ENCODE measurements at regions not wholly inside any gene's neighbourhood (a gene's known extent, or its start where the extent isn't known, plus 50 kb on each side); places are given as distances from the start of the nearest gene placed in this dataset.

GRCh38 chr1:222026280-222026679, 284.4 kb upstream of the DUSP10 start:
- H3K79me2 ChIP-seq (replicated peaks; ENCODE audit: insufficient read depth, low read length) = no peaks in the 10 kb centered on the region
- no peaks in the 10 kb centered on the region for H3K9me3 ChIP-seq (ENCODE audit: low read length)
- H3K27ac ChIP-seq (ENCODE audit: low read length) = no peak overlapping the region
- H3K4me2 ChIP-seq (ENCODE audit: low read length) = no peak overlapping the region
- no peak overlapping the region for H3K9ac ChIP-seq (ENCODE audit: low read length)
- TF ChIP-seq MXI1 (conservative IDR thresholded peaks at IDR 0.05; ENCODE audit: poor library complexity, severe bottlenecking) (no peak), POLR2AphosphoS5 (IDR thresholded peaks at IDR 0.05) (no peak), EZH2 (IDR thresholded peaks at IDR 0.05; ENCODE audit: borderline replicate concordance, insufficient read depth, low read length, poor library complexity, severe bottlenecking) (no peak), RAD21 (conservative IDR thresholded peaks at IDR 0.05) (no peak), CTCF (IDR thresholded peaks at IDR 0.05; ENCODE audit: poor library complexity, severe bottlenecking) (no peak), SMC3 (conservative IDR thresholded peaks at IDR 0.05; ENCODE audit: poor library complexity) (no peak), EP300 (conservative IDR thresholded peaks at IDR 0.05; ENCODE audit: poor library complexity, severe bottlenecking) (no peak), TAF1 (IDR thresholded peaks at IDR 0.05; ENCODE audit: low read depth) (no peak), REST (IDR thresholded peaks at IDR 0.05; ENCODE audit: borderline replicate concordance) (no peak)
- H3K36me3 ChIP-seq (ENCODE audit: insufficient read depth, low read length) = no peaks in the 10 kb centered on the region
- H3K4me3 ChIP-seq (ENCODE audit: low read length) = no peak overlapping the region
- H2AFZ ChIP-seq (ENCODE audit: low read depth, low read length) = no peak overlapping the region
- no peaks in the 10 kb centered on the region for H3K27me3 ChIP-seq (ENCODE audit: insufficient read depth, low read depth, low read length)
- H3F3A ChIP-seq (ENCODE audit: insufficient read depth, low read length, poor library complexity, severe bottlenecking) = no peaks in the 10 kb centered on the region
- H4K20me1 ChIP-seq (ENCODE audit: insufficient read depth) = no peaks in the 10 kb centered on the region
- H3K9me2 ChIP-seq (ENCODE audit: insufficient read depth, low read length) = no peaks in the 10 kb centered on the region

GRCh38 chr1:222023025-222023424, 281.1 kb upstream of the DUSP10 start:
- no peak for TF ChIP-seq SMC3 (conservative IDR thresholded peaks at IDR 0.05; ENCODE audit: poor library complexity)
- Histone ChIP-seq H3K9ac (ENCODE audit: low read length) (no peak overlapping the region), H3K27me3 (ENCODE audit: insufficient read depth, low read depth, low read length) (no peaks in the 10 kb centered on the region), H2AFZ (ENCODE audit: low read depth, low read length) (no peak overlapping the region), H3K36me3 (ENCODE audit: insufficient read depth, low read length) (no peaks in the 10 kb centered on the region), H3F3A (ENCODE audit: insufficient read depth, low read length, poor library complexity, severe bottlenecking) (no peaks in the 10 kb centered on the region), H3K27ac (ENCODE audit: low read length) (no peak overlapping the region), H3K9me2 (ENCODE audit: insufficient read depth, low read length) (no peaks in the 10 kb centered on the region), H3K4me3 (ENCODE audit: low read length) (no peak overlapping the region), H4K20me1 (ENCODE audit: insufficient read depth) (no peaks in the 10 kb centered on the region), H3K9me3 (ENCODE audit: low read length) (no peaks in the 10 kb centered on the region), H3K4me2 (ENCODE audit: low read length) (no peak overlapping the region), H3K79me2 (replicated peaks; ENCODE audit: insufficient read depth, low read length) (no peaks in the 10 kb centered on the region)

GRCh38 chr1:222021129-222021528, 279.2 kb upstream of the DUSP10 start:
- TF ChIP-seq EZH2 (IDR thresholded peaks at IDR 0.05; ENCODE audit: borderline replicate concordance, insufficient read depth, low read length, poor library complexity, severe bottlenecking) (no peak), RAD21 (conservative IDR thresholded peaks at IDR 0.05) (no peak), TAF1 (IDR thresholded peaks at IDR 0.05; ENCODE audit: low read depth) (no peak), CTCF (IDR thresholded peaks at IDR 0.05; ENCODE audit: poor library complexity, severe bottlenecking) (no peak), MXI1 (conservative IDR thresholded peaks at IDR 0.05; ENCODE audit: poor library complexity, severe bottlenecking) (no peak), REST (IDR thresholded peaks at IDR 0.05; ENCODE audit: borderline replicate concordance) (no peak), EP300 (conservative IDR thresholded peaks at IDR 0.05; ENCODE audit: poor library complexity, severe bottlenecking) (no peak), SMC3 (conservative IDR thresholded peaks at IDR 0.05; ENCODE audit: poor library complexity) (no peak), POLR2AphosphoS5 (IDR thresholded peaks at IDR 0.05) (no peak)
- Histone ChIP-seq H3K4me2 (ENCODE audit: low read length) (no peak overlapping the region), H3F3A (ENCODE audit: insufficient read depth, low read length, poor library complexity, severe bottlenecking) (no peaks in the 10 kb centered on the region), H3K9me2 (ENCODE audit: insufficient read depth, low read length) (no peaks in the 10 kb centered on the region), H3K4me3 (ENCODE audit: low read length) (no peak overlapping the region), H3K36me3 (ENCODE audit: insufficient read depth, low read length) (no peaks in the 10 kb centered on the region), H2AFZ (ENCODE audit: low read depth, low read length) (no peak overlapping the region), H3K9me3 (ENCODE audit: low read length) (no peaks in the 10 kb centered on the region), H3K27me3 (ENCODE audit: insufficient read depth, low read depth, low read length) (no peaks in the 10 kb centered on the region), H3K79me2 (replicated peaks; ENCODE audit: insufficient read depth, low read length) (no peaks in the 10 kb centered on the region), H4K20me1 (ENCODE audit: insufficient read depth) (no peaks in the 10 kb centered on the region), H3K9ac (ENCODE audit: low read length) (no peak overlapping the region), H3K27ac (ENCODE audit: low read length) (no peak overlapping the region)

All from neural cell (in vitro differentiated cells).